ENCODE measurements at regions not wholly inside any gene's neighbourhood (a gene's known extent, or its start where the extent isn't known, plus 50 kb on each side); places are given as distances from the start of the nearest gene placed in this dataset.
A peak's percentile ranks its signal among the peaks of the same experiment; 100 is the strongest.

GRCh38 chr11:119993722-119994121, 144.2 kb downstream of the TRIM29 start:
- TF ChIP-seq, protein P1, sequence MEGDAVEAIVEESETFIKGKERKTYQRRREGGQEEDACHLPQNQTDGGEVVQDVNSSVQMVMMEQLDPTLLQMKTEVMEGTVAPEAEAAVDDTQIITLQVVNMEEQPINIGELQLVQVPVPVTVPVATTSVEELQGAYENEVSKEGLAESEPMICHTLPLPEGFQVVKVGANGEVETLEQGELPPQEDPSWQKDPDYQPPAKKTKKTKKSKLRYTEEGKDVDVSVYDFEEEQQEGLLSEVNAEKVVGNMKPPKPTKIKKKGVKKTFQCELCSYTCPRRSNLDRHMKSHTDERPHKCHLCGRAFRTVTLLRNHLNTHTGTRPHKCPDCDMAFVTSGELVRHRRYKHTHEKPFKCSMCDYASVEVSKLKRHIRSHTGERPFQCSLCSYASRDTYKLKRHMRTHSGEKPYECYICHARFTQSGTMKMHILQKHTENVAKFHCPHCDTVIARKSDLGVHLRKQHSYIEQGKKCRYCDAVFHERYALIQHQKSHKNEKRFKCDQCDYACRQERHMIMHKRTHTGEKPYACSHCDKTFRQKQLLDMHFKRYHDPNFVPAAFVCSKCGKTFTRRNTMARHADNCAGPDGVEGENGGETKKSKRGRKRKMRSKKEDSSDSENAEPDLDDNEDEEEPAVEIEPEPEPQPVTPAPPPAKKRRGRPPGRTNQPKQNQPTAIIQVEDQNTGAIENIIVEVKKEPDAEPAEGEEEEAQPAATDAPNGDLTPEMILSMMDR (IDR thresholded peaks at IDR 0.05) = peak in 3 of 6 experiments; percentile 37 to 43 (median 41)
- TF ChIP-seq POLR2A (IDR thresholded peaks at IDR 0.05) = no peak

Data from Peyer's patch (tissue), 4 donors.